ENCODE measurements at regions not wholly inside any gene's neighbourhood (a gene's known extent, or its start where the extent isn't known, plus 50 kb on each side); places are given as distances from the start of the nearest gene placed in this dataset.

DNA sequence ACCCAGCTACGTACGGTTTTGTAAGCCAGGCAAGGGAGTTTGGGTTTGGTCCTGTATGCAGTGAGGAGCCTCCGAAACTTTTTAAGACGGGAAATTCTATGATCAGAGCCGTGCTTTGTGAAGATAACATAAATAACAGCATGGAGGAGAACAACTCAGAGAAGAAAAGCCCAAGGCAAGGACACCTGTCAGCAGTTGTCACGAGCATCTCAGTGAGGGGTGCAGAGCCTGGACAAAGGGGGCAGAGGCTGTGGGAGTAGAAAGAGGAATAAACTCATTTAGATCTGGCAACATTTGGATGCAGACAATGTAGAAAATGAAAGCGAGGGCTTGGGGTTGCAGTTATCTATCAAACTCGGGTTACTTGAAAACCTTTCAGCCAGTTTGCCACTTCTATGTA is 64.5 kb downstream of the CAVIN2 start:
- no peak overlapping the region for H3K4me3 ChIP-seq
- no peak overlapping the region for H3K27ac ChIP-seq
- no peaks in the 10 kb centered on the region for H3K36me3 ChIP-seq
- H3K27me3 ChIP-seq, result no peaks in the 10 kb centered on the region
- H3K4me1 ChIP-seq, result no peaks in the 10 kb centered on the region
- in situ Hi-C loops (cut with MboI; ENCODE audit: low pct_ligation_motif_present in 1 of 4, low pct_unique_long_range_greater_than_20kb in 1 of 4, low sequenced_read_pairs in 3 of 4) (no loop called here), intact Hi-C loops (cut with DNase I; ENCODE audit: low total_unique reads) (no loop called here)
- DNase-seq, result no peak
- TF ChIP-seq POLR2AphosphoS5 (IDR thresholded peaks at IDR 0.05) (no peak), EP300 (IDR thresholded peaks at IDR 0.05; ENCODE audit: low read depth) (no peak), POLR2A (IDR thresholded peaks at IDR 0.05) (no peak)
- TF ChIP-seq, protein P1, sequence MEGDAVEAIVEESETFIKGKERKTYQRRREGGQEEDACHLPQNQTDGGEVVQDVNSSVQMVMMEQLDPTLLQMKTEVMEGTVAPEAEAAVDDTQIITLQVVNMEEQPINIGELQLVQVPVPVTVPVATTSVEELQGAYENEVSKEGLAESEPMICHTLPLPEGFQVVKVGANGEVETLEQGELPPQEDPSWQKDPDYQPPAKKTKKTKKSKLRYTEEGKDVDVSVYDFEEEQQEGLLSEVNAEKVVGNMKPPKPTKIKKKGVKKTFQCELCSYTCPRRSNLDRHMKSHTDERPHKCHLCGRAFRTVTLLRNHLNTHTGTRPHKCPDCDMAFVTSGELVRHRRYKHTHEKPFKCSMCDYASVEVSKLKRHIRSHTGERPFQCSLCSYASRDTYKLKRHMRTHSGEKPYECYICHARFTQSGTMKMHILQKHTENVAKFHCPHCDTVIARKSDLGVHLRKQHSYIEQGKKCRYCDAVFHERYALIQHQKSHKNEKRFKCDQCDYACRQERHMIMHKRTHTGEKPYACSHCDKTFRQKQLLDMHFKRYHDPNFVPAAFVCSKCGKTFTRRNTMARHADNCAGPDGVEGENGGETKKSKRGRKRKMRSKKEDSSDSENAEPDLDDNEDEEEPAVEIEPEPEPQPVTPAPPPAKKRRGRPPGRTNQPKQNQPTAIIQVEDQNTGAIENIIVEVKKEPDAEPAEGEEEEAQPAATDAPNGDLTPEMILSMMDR (IDR thresholded peaks at IDR 0.05), result no peak
- 73 to 86% methylated on average over 7 to 8 of the region's 8 CpGs for WGBS, 2 donors (ENCODE audit: low coverage in 1 of 2)
- H3K9me3 ChIP-seq, result no peaks in the 10 kb centered on the region

DNA sequence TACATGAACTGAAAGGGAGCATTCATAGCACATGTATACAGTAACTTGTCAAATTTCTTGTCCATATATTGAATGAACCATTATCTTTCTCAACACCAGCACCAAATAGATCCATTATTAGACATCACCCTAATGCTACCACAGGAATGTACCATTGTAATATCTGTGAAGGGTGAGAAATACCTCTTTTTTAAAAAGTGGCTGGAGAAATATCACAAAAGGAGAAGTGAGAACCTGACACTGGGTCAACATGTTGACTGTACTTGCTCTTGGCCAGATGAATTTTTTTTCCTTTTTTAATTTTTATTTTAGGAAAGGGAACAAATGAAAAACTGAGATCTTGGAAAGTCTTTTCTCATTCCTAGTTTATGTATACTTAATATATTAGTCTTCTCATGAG is 63.5 kb downstream of the CAVIN2 start:
- no peak for TF ChIP-seq POLR2AphosphoS5 (IDR thresholded peaks at IDR 0.05)
- TF ChIP-seq, protein P1 (IDR thresholded peaks at IDR 0.05), result no peak
- TF ChIP-seq POLR2A (IDR thresholded peaks at IDR 0.05), result no peak
- no peak for TF ChIP-seq EP300 (IDR thresholded peaks at IDR 0.05; ENCODE audit: low read depth)
- intact Hi-C loops (cut with DNase I; ENCODE audit: low total_unique reads), result no loop called here
- DNase-seq, result no peak
- no peaks in the 10 kb centered on the region for H3K9me3 ChIP-seq
- H3K4me3 ChIP-seq, result no peak overlapping the region
- H3K36me3 ChIP-seq, result no peaks in the 10 kb centered on the region
- no peaks in the 10 kb centered on the region for H3K4me1 ChIP-seq
- in situ Hi-C loops (cut with MboI; ENCODE audit: low pct_ligation_motif_present in 1 of 4, low pct_unique_long_range_greater_than_20kb in 1 of 4, low sequenced_read_pairs in 3 of 4), result no loop called here
- no peaks in the 10 kb centered on the region for H3K27me3 ChIP-seq
- no peak overlapping the region for H3K27ac ChIP-seq

All from transverse colon (tissue), 4 donors.